Common myeloid progenitor, CD34-positive (primary cell): ENCODE measurements at regions not wholly inside any gene's neighbourhood (a gene's known extent, or its start where the extent isn't known, plus 50 kb on each side); places are given as distances from the start of the nearest gene placed in this dataset.

ENCODE experiments used
- CTCF ChIA-PET: fragments of 350-600 bp; sonication (Branson Sonifier 250); formaldehyde crosslinking; loops from one replicate; lab custom pipeline; 2021; ENCODE audit warnings: antibody characterized with exemption; lab: Charles Lee
- POLR2A ChIA-PET: fragments of 350-600 bp; sonication (Branson Sonifier 250); formaldehyde crosslinking; loops from one replicate; lab custom pipeline; 2021; ENCODE audit warnings: antibody characterized with exemption; lab: Charles Lee
- DNase-seq, 3 donors: peaks; one replicate each; pipeline versions ENCODE4 v3.0.0 to v3.0.0-alpha.2; 2013
- H3K27ac ChIP-seq, 2 experiments: 1 replicate in 1 of 2; 2 replicates in 1 of 2; pipeline ENCODE4 v1.7.0; 2013; ENCODE audit warnings: inconsistent platforms in 2 of 2, low read length in 2 of 2, mild to moderate bottlenecking in 2 of 2, low read depth in 1 of 2, moderate library complexity in 1 of 2; ENCODE audit not compliant: severe bottlenecking in 2 of 2, insufficient read depth in 1 of 2, poor library complexity in 1 of 2
- H3K27me3 ChIP-seq, 5 experiments: replicated peaks in 2 of 5; 1 replicate in 3 of 5; 2 replicates in 2 of 5; pipeline versions ENCODE4 v1.6.1 to v1.7.0; 2013; ENCODE audit warnings: low read length in 4 of 5, mild to moderate bottlenecking in 2 of 5, moderate library complexity in 2 of 5, inconsistent platforms in 1 of 5; ENCODE audit not compliant: insufficient read depth in 5 of 5, control insufficient read depth in 4 of 5
- H3K36me3 ChIP-seq, 4 experiments: 1 replicate in 2 of 4; 2 replicates in 2 of 4; pipeline versions ENCODE4 v1.6.1 to v1.7.0; 2013; ENCODE audit warnings: low read length in 3 of 4, control low read depth in 1 of 4, mild to moderate bottlenecking in 1 of 4; ENCODE audit not compliant: control insufficient read depth in 4 of 4, insufficient read depth in 4 of 4
- H3K4me1 ChIP-seq, 4 experiments: 1 replicate in 3 of 4; 2 replicates in 1 of 4; pipeline versions ENCODE4 v1.6.1 to v1.7.1; 2013; ENCODE audit warnings: low read length in 3 of 4, mild to moderate bottlenecking in 3 of 4, control low read depth in 1 of 4, inconsistent platforms in 1 of 4, moderate library complexity in 1 of 4; ENCODE audit not compliant: control insufficient read depth in 4 of 4, insufficient read depth in 4 of 4; ENCODE audit errors: control extremely low read depth in 1 of 4
- H3K4me3 ChIP-seq, 7 experiments: 1 replicate in 4 of 7; 2 replicates in 3 of 7; pipeline versions ENCODE4 v1.5.1 to v1.7.0; 2013; ENCODE audit warnings: mild to moderate bottlenecking in 7 of 7, low read length in 6 of 7, moderate library complexity in 6 of 7, inconsistent platforms in 2 of 7, low read depth in 2 of 7, control low read depth in 1 of 7; ENCODE audit not compliant: insufficient read depth in 4 of 7, control insufficient read depth in 1 of 7; ENCODE audit errors: extremely low read depth in 1 of 7
- H3K9me3 ChIP-seq, 5 experiments: 1 replicate in 4 of 5; 2 replicates in 1 of 5; pipeline versions ENCODE4 v1.6.1 to v1.7.1; 2013; ENCODE audit warnings: low read length in 4 of 5, mild to moderate bottlenecking in 2 of 5, inconsistent platforms in 1 of 5, low read depth in 1 of 5, moderate library complexity in 1 of 5; ENCODE audit not compliant: control insufficient read depth in 4 of 5, insufficient read depth in 2 of 5; ENCODE audit errors: control extremely low read depth in 1 of 5
- WGBS: methylation state at CpG from one replicate; pipeline ENCODE4 v1.1.5; 2013; ENCODE audit not compliant: insufficient coverage; 5-methylcytosine and 5-hydroxymethylcytosine counted together

DNA sequence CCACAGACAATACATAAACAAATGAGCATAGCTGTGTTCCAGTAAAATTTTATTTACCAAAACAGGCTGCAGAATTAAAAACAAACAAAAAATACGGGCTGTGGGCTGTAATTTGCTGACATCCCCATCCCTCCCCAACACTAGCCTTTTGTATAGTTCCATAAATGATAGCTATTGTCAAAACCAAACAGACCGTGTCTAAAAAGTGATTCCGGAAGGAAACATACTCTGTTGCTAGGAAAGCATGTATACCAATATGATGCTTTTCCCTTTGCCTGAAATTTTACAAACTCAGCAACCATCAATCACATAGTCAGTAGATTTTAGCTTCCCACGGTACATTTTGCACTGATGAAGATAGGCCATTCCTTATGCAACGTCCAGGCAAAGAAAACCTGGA, 80.0 kb downstream of the TMEM215 start:
- Histone ChIP-seq H3K27ac (no peak overlapping the region), H3K27me3 (peaks cover 3 to 77% (median 10%) of the 10 kb centered on the region in 5 experiments), H3K4me3 (no peak overlapping the region), H3K9me3 (peaks cover 0 to 2% (median 0%) of the 10 kb centered on the region in 5 experiments), H3K36me3 (no peaks in the 10 kb centered on the region), H3K4me1 (no peaks in the 10 kb centered on the region)
- ChIA-PET POLR2A (no interaction called here), CTCF (interaction anchor here (1.0 kb wide), 1 partner anchor 485 kb away, joined by 4 read pairs; no protein-coding TSS in a partner anchor)
- WGBS = 85% methylated on average over 4 of the region's 5 CpGs
- no peak for DNase-seq

DNA sequence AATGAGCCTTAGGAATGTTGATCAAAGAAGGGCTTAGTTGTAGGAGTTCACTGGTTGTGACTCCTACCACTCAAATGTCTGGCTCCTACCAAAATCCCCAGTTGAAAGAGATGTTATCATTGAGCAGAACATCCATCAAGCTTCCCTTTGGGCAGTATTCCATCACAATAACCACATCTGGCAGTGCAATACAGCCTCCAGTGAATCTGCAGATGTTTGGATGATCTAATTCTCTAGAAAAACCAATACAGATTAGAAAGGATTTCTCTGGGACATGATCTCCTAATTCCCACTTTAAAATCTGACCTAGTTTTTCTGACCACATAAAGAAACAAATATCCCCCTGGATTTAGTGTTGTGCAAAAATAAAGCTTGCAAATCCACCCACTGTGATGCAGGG, 81.6 kb downstream of the TMEM215 start:
- Histone ChIP-seq H3K4me1 (no peaks in the 10 kb centered on the region), H3K27ac (no peak overlapping the region), H3K27me3 (peaks cover 3 to 84% (median 16%) of the 10 kb centered on the region in 5 experiments), H3K9me3 (peaks cover 0 to 2% (median 0%) of the 10 kb centered on the region in 5 experiments), H3K36me3 (no peaks in the 10 kb centered on the region), H3K4me3 (no peak overlapping the region)
- no peak for DNase-seq
- ChIA-PET POLR2A (no interaction called here), CTCF (no interaction called here)

DNA sequence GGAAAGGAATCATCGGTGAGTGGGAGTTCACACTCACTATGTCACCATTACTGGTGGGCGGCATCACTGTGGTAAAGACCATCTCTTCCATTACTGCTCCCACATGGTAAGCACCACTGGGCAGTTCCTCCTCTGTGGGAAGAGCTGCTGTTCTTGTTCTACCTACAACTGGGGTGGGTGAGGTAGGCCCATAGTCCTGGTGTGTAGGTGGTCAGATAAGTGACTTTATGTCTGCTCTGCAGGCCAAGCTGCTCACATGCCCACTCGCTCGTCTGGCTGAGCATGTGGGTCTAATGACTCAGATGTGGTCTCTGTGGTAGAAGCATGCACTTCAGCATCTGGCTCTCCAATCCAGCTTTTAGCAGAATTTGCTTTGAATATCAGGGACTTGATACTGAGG, 82.9 kb downstream of the TMEM215 start:
- Histone ChIP-seq H3K36me3 (no peaks in the 10 kb centered on the region), H3K4me3 (no peak overlapping the region), H3K27me3 (peaks cover 3 to 85% (median 19%) of the 10 kb centered on the region in 5 experiments), H3K27ac (no peak overlapping the region), H3K4me1 (no peaks in the 10 kb centered on the region), H3K9me3 (peaks cover 0 to 2% (median 0%) of the 10 kb centered on the region in 5 experiments)
- ChIA-PET POLR2A (no interaction called here), CTCF (interaction anchor here (1.0 kb wide), 1 partner anchor 24 kb away, joined by 3 read pairs; no protein-coding TSS in a partner anchor)
- no peak for DNase-seq
- WGBS = 90% methylated on average over 3 of the region's 4 CpGs

DNA sequence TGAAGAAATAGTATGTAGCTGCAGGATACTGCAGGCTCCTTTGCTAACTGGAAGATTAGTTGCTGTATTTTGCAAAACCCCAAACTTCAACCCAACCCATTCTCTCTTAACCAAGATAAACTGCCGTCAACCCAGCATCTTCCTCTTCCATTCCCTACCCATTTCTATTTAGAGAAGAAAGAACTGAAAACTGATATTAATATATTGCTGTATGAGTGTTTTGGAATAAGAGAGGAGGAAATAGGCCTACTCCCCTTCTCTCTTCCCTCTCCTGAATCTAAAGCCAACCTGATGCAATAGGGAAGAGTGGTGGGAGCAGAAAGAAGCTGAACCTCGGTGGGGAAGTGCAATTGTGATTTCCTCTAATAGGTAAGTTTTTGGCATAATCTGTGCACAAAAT, 83.7 kb downstream of the TMEM215 start:
- H3K36me3 ChIP-seq = no peaks in the 10 kb centered on the region
- CTCF ChIA-PET = no interaction called here
- no peaks in the 10 kb centered on the region for H3K4me1 ChIP-seq
- H3K9me3 ChIP-seq = peaks cover 0 to 2% (median 0%) of the 10 kb centered on the region in 5 experiments
- POLR2A ChIA-PET = no interaction called here
- peaks cover 0 to 81% (median 19%) of the 10 kb centered on the region in 5 experiments for H3K27me3 ChIP-seq
- no peak for DNase-seq
- H3K27ac ChIP-seq = no peak overlapping the region
- WGBS = no CpG with 5 or more reads among the region's 2 CpGs
- no peak overlapping the region for H3K4me3 ChIP-seq

DNA sequence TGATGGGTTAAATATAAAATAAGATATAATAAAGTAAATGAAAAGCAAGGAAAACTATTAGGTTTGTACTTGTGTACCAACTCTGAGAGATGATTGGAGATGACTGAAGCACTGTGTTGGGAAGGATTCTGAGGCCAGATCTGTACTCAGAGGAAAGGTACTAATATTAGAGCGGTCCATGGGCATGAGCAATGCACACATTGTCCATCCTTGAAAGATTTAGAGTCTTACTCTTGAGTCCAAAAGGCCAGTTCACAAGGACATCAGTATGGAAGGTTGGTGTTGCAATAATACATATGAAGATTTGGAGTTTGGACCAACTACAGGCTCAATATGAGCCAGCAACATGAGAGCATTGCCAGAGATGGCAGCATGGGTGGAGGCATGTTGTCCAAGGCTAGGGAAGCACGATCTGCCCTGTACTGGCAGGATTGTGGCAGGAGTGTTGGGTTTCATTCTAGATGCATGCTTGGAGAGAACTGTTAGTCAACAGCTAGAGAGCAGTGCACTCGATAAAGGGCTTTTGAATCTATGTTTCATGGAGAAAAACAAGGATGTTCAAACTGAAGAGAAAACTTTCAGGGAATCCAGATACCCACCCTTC, 84.4 kb downstream of the TMEM215 start:
- POLR2A ChIA-PET = no interaction called here
- Histone ChIP-seq H3K36me3 (no peaks in the 10 kb centered on the region), H3K27me3 (peaks cover 0 to 84% (median 22%) of the 10 kb centered on the region in 5 experiments), H3K4me1 (no peaks in the 10 kb centered on the region), H3K27ac (no peak overlapping the region), H3K4me3 (no peak overlapping the region), H3K9me3 (peaks cover 0 to 2% (median 0%) of the 10 kb centered on the region in 5 experiments)
- WGBS = 96% methylated on average over 3 of the region's 3 CpGs
- DNase-seq = no peak
- CTCF ChIA-PET = no interaction called here

DNA sequence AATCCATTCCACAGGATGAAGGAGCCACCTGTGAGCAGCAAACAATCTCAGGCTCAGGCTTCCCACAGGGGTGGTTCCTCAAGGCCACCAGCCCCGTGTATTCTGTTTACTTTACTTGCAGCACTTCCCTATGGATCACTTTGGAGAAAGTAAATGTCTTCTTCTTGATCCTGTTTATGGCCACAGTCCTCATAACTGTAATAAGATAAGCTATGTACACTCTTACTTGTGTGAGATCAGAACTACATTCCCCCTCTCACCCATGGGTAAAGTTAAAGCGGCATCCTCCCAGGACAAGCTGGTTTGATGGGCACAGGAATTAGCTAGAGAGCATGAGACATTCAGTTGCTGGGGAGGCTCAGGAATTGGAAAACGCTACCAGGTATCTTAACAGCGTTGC, 86.1 kb downstream of the TMEM215 start:
- POLR2A ChIA-PET = no interaction called here
- no peak for DNase-seq
- 72% methylated on average over 4 of the region's 4 CpGs for WGBS

DNA sequence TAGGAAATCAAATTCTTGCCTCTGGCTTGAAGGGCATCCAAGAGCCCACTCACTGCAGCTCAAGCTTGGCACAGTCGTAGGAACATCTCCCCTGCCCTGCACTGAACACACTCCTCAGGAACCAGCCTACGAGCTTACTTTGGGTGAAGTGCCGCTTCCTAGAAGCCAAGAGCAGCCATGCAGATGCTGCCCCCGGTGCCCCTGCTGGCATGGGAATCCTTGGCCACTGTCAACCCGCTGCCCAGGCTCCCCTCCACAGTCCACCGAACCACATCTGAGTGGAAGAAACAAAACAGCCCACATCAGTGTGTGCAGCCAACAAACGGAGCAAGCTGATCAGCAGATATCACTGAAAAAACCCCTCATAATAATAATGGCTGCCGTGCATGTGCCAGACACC, 89.8 kb downstream of the TMEM215 start:
- Histone ChIP-seq H3K4me1 (no peaks in the 10 kb centered on the region), H3K27ac (no peak overlapping the region), H3K27me3 (peaks cover 0 to 83% (median 36%) of the 10 kb centered on the region in 5 experiments), H3K9me3 (no peaks in the 10 kb centered on the region), H3K36me3 (no peaks in the 10 kb centered on the region), H3K4me3 (no peak overlapping the region)
- 94% methylated on average over 4 of the region's 8 CpGs for WGBS
- ChIA-PET POLR2A (no interaction called here), CTCF (interaction anchor here (0.6 to 1.2 kb wide), 2 partner anchors 13 to 621 kb away, joined by 3 read pairs; no protein-coding TSS in a partner anchor)
- no peak for DNase-seq

More for the DNA sequence above, 86.1 kb downstream of the TMEM215 start:
- H3K4me3 ChIP-seq = no peak overlapping the region
- CTCF ChIA-PET = no interaction called here
- H3K27me3 ChIP-seq = peaks cover 0 to 85% (median 33%) of the 10 kb centered on the region in 5 experiments
- H3K27ac ChIP-seq = no peak overlapping the region
- H3K36me3 ChIP-seq = no peaks in the 10 kb centered on the region
- H3K4me1 ChIP-seq = no peaks in the 10 kb centered on the region
- no peaks in the 10 kb centered on the region for H3K9me3 ChIP-seq
